ENCODE measurements at regions not wholly inside any gene's neighbourhood (a gene's known extent, or its start where the extent isn't known, plus 50 kb on each side); places are given as distances from the start of the nearest gene placed in this dataset.
"Not testable (repeated sequence)": the region's sequence is repeated elsewhere in the genome, so short reads cannot be mapped to it uniquely, and the experiment has no call there.

GRCh38 chr17:15860774-15861173 lies 84.2 kb upstream of the ADORA2B start:
- DNase-seq (ENCODE audit: low spot score), result not testable (repeated sequence)

GRCh38 chr17:15864061-15864460 lies 80.9 kb upstream of the ADORA2B start:
- DNase-seq (ENCODE audit: low spot score), result not testable (repeated sequence)

DNA sequence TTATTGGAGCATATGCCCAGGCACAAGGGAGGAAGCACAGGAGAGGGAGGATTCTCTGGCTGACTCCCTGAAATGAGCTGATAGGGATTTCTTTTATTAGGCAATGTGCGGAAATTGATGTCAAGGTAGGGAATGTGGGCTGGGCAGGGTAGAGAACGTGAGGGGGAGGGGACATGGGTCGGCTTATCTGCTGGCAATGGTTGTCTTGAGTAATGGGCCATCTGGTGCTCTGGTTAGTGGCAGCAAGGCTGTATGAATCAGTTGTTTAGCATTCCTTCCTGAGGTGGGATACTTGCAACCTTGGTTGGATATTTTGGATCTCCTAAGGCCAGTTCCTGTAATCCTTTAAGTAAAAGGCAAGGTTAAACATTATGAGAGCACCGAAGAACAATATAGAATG lies 80.5 kb upstream of the ADORA2B start:
- DNase-seq (ENCODE audit: low spot score), result not testable (repeated sequence)

DNA sequence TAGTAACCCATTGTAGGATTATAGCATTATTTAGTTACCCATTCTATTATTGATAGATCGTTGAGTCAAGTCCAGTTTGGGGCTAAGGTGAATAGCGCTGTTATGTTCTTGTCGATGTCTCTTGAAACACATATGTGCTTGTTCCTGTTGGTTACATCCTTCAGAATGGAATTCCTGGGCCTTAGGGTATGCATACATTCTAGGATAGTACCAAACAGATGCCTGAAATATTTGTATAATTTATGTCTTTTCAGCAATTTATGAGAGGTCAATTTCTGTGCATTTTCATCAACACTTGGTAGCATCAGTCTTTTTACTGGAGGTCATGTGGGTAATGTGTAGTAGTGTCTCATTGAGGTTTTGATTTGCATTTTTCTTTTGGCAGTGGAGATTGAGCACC lies 78.9 kb upstream of the ADORA2B start:
- DNase-seq (ENCODE audit: low spot score), result not testable (repeated sequence)

- not testable (repeated sequence) for DNase-seq (ENCODE audit: low spot score)
Measured at GRCh38 chr17:15867331-15867730, 77.6 kb upstream of the ADORA2B start.

- DNase-seq (ENCODE audit: low spot score), result not testable (repeated sequence)
Measured at GRCh38 chr17:15869868-15870267, 75.1 kb upstream of the ADORA2B start.

- DNase-seq (ENCODE audit: low spot score), result not testable (repeated sequence)
Measured at GRCh38 chr17:15872677-15873076, 72.3 kb upstream of the ADORA2B start.

- not testable (repeated sequence) for DNase-seq (ENCODE audit: low spot score)
Measured at GRCh38 chr17:15877882-15878500, 66.9 kb upstream of the ADORA2B start.

DNA sequence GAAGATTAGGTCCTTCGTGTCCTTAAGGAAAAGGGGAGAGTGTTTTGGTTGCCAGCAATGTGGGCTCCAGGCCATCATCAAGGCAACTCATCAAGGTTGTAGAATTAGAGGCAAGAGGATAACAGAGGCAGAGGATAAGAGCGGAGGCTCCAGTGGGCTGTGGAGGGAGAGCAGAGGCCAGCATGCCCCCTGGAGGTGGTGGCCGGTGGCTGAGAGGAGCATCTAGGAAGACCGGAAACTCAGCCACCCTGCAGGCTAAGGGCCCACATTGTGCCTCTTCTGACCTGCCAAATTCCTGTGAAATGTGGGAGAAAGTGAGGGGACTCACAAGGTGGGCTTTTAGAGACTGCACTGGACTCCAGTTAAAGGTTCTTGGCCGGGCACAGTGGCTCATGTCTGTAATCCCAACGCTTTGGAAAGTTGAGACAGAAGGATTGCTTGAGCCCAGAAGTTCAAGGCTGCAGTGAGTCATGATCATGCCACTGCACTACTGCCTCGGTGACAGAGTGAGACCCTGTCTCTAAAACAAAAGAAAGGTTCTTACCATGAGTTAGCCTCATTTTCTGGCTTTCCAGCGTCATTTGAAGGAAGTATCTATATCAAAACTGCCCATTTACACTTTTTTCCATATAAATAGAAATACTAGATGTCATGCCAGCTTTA lies 62.7 kb upstream of the ADORA2B start:
- DNase-seq (ENCODE audit: low spot score), result no peak

- DNase-seq (ENCODE audit: low spot score), result no peak
Measured at GRCh38 chr17:15882777-15883176, 62.2 kb upstream of the ADORA2B start.

- DNase-seq (ENCODE audit: low spot score), result no peak
Measured at GRCh38 chr17:15883617-15884111, 61.3 kb upstream of the ADORA2B start.

DNA sequence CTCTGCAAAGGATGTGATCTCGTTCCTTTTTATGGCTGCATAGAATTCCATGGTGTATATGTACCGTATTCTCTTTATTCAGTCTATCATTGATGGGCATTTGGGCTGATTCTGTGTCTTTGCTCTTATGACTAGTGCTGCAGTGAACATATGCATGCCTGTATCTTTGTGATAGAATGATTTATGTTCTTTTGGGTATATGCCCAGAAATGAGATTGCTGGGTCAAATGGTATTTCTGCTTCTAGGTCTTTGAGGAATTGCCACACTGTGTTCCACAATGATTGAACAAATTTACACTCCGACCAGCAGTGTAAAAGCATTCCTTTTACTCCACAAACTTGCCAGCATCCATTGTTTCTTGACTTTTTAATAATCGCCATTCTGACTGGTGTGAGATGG lies 60.2 kb upstream of the ADORA2B start:
- DNase-seq (ENCODE audit: low spot score), result no peak

DNA sequence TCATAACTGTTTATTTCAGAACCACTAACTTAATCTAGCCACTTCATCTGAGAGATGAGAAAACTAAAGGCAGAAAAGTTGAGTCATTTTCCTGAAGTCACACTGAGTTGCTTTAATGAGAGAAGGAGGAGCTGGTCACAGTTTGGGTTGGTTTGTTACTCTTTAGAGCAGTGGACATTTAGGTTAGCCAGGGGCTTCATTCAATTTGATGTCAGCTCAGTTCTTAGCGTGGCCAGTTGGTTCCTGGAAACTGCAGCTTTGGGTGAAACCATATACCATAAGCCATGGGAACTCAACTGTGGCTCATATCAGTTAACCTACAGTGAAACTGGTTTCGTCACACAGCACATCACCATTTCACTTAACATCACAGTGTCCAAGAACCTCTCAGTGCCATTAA lies 59.2 kb upstream of the ADORA2B start:
- DNase-seq (ENCODE audit: low spot score), result no peak

- DNase-seq (ENCODE audit: low spot score), result no peak
Measured at GRCh38 chr17:15886221-15886620, 58.7 kb upstream of the ADORA2B start.

- DNase-seq (ENCODE audit: low spot score), result no peak
Measured at GRCh38 chr17:15886804-15887203, 58.1 kb upstream of the ADORA2B start.

DNA sequence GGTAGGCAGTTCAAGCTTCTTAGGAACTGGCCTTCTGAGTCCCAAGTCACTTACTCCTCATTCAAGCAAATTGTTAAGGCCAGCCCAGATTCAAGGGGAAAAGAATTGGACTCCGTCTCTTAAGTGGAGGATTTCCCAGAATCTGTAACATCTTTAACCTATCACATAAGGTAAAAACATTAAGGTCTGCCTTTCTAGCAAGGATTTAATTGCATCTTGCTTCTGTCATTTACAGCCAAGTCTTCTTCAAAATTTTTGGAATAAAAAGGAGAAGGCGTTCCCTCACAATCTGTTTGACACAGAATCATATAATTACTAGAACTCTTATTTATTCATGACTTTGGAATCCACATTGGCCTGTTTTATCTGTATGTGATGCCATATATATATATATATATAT lies 56.5 kb upstream of the ADORA2B start:
- no peak for DNase-seq (ENCODE audit: low spot score)

DNA sequence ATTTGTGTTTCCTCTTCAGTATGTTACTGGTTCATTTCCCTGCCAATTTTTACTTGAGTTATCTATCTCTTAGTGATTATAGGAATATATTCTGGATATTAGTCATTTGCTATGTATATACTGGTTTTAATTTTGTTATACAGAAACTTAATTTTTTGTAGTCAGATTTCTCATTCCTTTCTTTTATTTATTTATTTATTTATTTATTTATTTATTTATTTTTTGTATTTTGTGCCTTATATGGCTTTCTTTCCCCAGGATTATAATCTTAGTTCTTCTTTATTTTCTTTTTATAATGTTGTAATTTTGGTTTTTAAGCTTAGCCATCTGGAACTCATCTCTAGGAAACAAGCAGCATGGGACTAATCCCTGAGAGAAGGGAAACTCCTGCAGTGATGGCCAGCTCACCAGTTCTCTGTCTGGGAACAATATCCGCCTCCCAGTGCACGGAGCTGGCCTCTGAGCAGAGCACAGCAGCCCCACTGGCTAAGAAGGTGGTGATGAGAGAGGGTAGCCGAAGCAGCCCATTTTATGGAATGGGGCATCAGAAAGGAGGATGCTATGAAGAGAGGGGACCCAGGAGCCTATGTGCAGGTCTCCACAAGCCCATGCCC lies 54.5 kb upstream of the ADORA2B start:
- no peak for DNase-seq (ENCODE audit: low spot score)

GRCh38 chr17:15891318-15891717 lies 53.6 kb upstream of the ADORA2B start:
- DNase-seq (ENCODE audit: low spot score), result no peak

- DNase-seq (ENCODE audit: low spot score), result peak; percentile 49
Measured at GRCh38 chr17:15892244-15892643, 52.7 kb upstream of the ADORA2B start.

GRCh38 chr17:15892731-15893657 lies 51.9 kb upstream of the ADORA2B start:
- DNase-seq (ENCODE audit: low spot score), result no peak

- no peak for DNase-seq (ENCODE audit: low spot score)
Measured at GRCh38 chr17:15893658-15894024, 51.3 kb upstream of the ADORA2B start.
